GM12892 (cell line): ENCODE measurements at regions not wholly inside any gene's neighbourhood (a gene's known extent, or its start where the extent isn't known, plus 50 kb on each side); places are given as distances from the start of the nearest gene placed in this dataset.

Experiments
- POLR2A ChIP-seq: IDR thresholded peaks from 2 replicates; pipeline ENCODE4 v1.6.1; 2011; ENCODE audit warnings: low read depth, low read length, control low read depth
- POLR2AphosphoS5 ChIP-seq: IDR thresholded peaks from 2 replicates; pipeline ENCODE4 v1.6.1; 2011; ENCODE audit warnings: low read depth, low read length, control low read depth

GRCh38 chr9:107989544-107989943 lies 500.0 kb upstream of the KLF4 start:
- no peak for TF ChIP-seq POLR2AphosphoS5
- TF ChIP-seq POLR2A = no peak
